HepG2 (cell line): ENCODE measurements at regions not wholly inside any gene's neighbourhood (a gene's known extent, or its start where the extent isn't known, plus 50 kb on each side); places are given as distances from the start of the nearest gene placed in this dataset.

ENCODE experiments used
- ATAC-seq: fragments of 200-7000 bp; cut with Tn5 transposase; 3 replicates; pipeline ENCODE4 v1.9.1; 2020; ENCODE audit warnings: mild to moderate bottlenecking, moderate library complexity
- BruUV-seq: library from RNA; stranded (reverse); fragments of 400-500 nt; replicated peaks from 2 replicates; lab custom pipeline; 2021; lab: Mats Ljungman, UMichigan
- CTCF ChIA-PET: fragments of 300-600 bp; formaldehyde crosslinking; extraction: SDS; loops from one replicate; lab custom pipeline; 2021; ENCODE audit warnings: low total read pairs, inconsistent platforms, low intra/inter-chr PET ratio; lab: Yijun Ruan, JAX
- POLR2A ChIA-PET: fragments of 350-600 bp; sonication (Branson Sonifier 250); formaldehyde crosslinking; loops from one replicate; lab custom pipeline; 2020; ENCODE audit warnings: antibody characterized with exemption, inconsistent platforms; lab: Yijun Ruan, JAX
- DNase-seq: peaks from one replicate; pipeline ENCODE4 v3.0.0-alpha.2; 2015; ENCODE audit warnings: low spot score
- FAIRE-seq: peaks from 3 replicates; lab custom pipeline; 2011; peaks lifted over from hg19 to GRCh38; lab: Jason Lieb, UNC
- H2AFZ ChIP-seq: one replicate; pipeline ENCODE4 v1.6.1; 2011; ENCODE audit warnings: low read length, inconsistent platforms
- H3K27ac ChIP-seq: fragments of 300-600 bp; 3 replicates; pipeline ENCODE4 v1.8.0; 2011; ENCODE audit warnings: mixed run types, mild to moderate bottlenecking, mixed read lengths, low read length, inconsistent platforms; ENCODE audit not compliant: insufficient read depth; ENCODE audit errors: extremely low read length
- H3K27me3 ChIP-seq, 2 experiments: fragments of 200-600 bp in 1 of 2; 2 replicates in 1 of 2; 3 replicates in 1 of 2; pipeline versions ENCODE4 v1.6.0 to v1.8.0; 2011; ENCODE audit warnings: low read length in 2 of 2, mild to moderate bottlenecking in 2 of 2, moderate library complexity in 2 of 2, inconsistent platforms in 1 of 2; ENCODE audit not compliant: insufficient read depth in 2 of 2, control insufficient read depth in 1 of 2
- H3K36me3 ChIP-seq, 2 experiments: fragments of 200-600 bp in 1 of 2; replicated peaks in 1 of 2; 2 replicates in 1 of 2; 3 replicates in 1 of 2; pipeline versions ENCODE4 v1.5.1 to v1.8.0; 2011; ENCODE audit warnings: low read length in 2 of 2, inconsistent platforms in 1 of 2; ENCODE audit not compliant: insufficient read depth in 2 of 2, control insufficient read depth in 1 of 2
- H3K4me1 ChIP-seq: 2 replicates; pipeline ENCODE4 v1.5.1; 2012; ENCODE audit warnings: low read length, inconsistent platforms; ENCODE audit not compliant: insufficient read depth
- H3K4me2 ChIP-seq: 2 replicates; pipeline ENCODE4 v1.6.0; 2011; ENCODE audit warnings: low read depth, low read length, inconsistent platforms
- H3K4me3 ChIP-seq, 3 experiments: fragments of 200-600 bp in 1 of 3; sonication (generic), shearing (Covaris generic) in 1 of 3; replicated peaks in 1 of 3; 2 replicates each; pipeline ENCODE4 v1.5.1; 2011 to 2016; ENCODE audit warnings: low read length in 3 of 3, inconsistent platforms in 2 of 3, low read depth in 2 of 3, mild to moderate bottlenecking in 2 of 3, control low read depth in 1 of 3, mixed read lengths in 1 of 3; ENCODE audit not compliant: insufficient read depth in 1 of 3
- H3K79me2 ChIP-seq: one replicate; pipeline ENCODE4 v1.6.1; 2011; ENCODE audit warnings: low read length, inconsistent platforms; ENCODE audit not compliant: insufficient read depth
- H3K9ac ChIP-seq: 2 replicates; pipeline ENCODE4 v1.6.0; 2011; ENCODE audit warnings: mild to moderate bottlenecking, low read depth, low read length, inconsistent platforms; ENCODE audit not compliant: insufficient read depth
- H3K9me3 ChIP-seq: 2 replicates; pipeline ENCODE4 v1.5.1; 2012; ENCODE audit warnings: mild to moderate bottlenecking, low read length
- H4K20me1 ChIP-seq: 2 replicates; pipeline ENCODE4 v1.6.0; 2011; ENCODE audit warnings: inconsistent platforms, mild to moderate bottlenecking, low read length, moderate library complexity; ENCODE audit not compliant: insufficient read depth
- AKNA ChIP-seq: sonication (generic); formaldehyde crosslinking; IDR thresholded peaks from 2 replicates; pipeline ENCODE4 v1.4.0; 2020; ENCODE audit warnings: missing genetic modification reagents, borderline replicate concordance
- CENPX ChIP-seq: sonication (generic); formaldehyde crosslinking; IDR thresholded peaks from 2 replicates; pipeline ENCODE4 v1.9.0; 2021; ENCODE audit warnings: mild to moderate bottlenecking, missing genetic modification reagents, moderate library complexity
- ELK4 ChIP-seq: sonication (generic); formaldehyde crosslinking; IDR thresholded peaks from 2 replicates; pipeline ENCODE4 v1.9.0; 2021; ENCODE audit warnings: missing genetic modification reagents, borderline replicate concordance
- FOXP1 ChIP-seq, 2 experiments: fragments of 450-650 bp in 1 of 2; IDR thresholded peaks; 2 replicates each; pipeline ENCODE4 v1.6.1; 2017 to 2018; ENCODE audit warnings: antibody characterized with exemption in 1 of 2
- JUNB ChIP-seq: sonication (generic); formaldehyde crosslinking; IDR thresholded peaks from 2 replicates; pipeline ENCODE4 v1.8.0; 2022; ENCODE audit warnings: missing genetic modification reagents, mild to moderate bottlenecking, borderline replicate concordance
- KAT7 ChIP-seq: IDR thresholded peaks from 2 replicates; pipeline ENCODE4 v1.6.1; 2018; ENCODE audit warnings: borderline replicate concordance, missing compliant biosample characterization
- KDM6A ChIP-seq: IDR thresholded peaks from 2 replicates; pipeline ENCODE4 v1.6.1; 2016; ENCODE audit warnings: low read depth
- NFIB ChIP-seq: sonication (generic); formaldehyde crosslinking; IDR thresholded peaks from 2 replicates; pipeline ENCODE4 v1.9.0; 2021; ENCODE audit warnings: missing genetic modification reagents, mild to moderate bottlenecking, borderline replicate concordance
- ZNF816 ChIP-seq: sonication (generic); formaldehyde crosslinking; IDR thresholded peaks from 2 replicates; pipeline ENCODE4 v1.8.0; 2022; ENCODE audit warnings: missing genetic modification reagents, mild to moderate bottlenecking, borderline replicate concordance
- WGBS: methylation state at CpG from one replicate; pipeline ENCODE4 v1.1.6; 2017; ENCODE audit warnings: low lambda C conversion rate; 5-methylcytosine and 5-hydroxymethylcytosine counted together
- in situ Hi-C: cut with HindIII; loops from 2 replicates; pipeline ENCODE4 v1.10.0; 2017; ENCODE audit warnings: low pct_unique_long_range_greater_than_20kb; ENCODE audit not compliant: extremely low pct_ligation_motif_present
- intact Hi-C: fragments of 100-400 bp; cut with micrococcal nuclease; formaldehyde crosslinking; loops from one replicate; pipeline ENCODE4 v1.10.0; 2022; ENCODE audit not compliant: unreplicated experiment
- TF ChIP-seq, protein P1 (sequence below): IDR thresholded peaks from 2 replicates; pipeline ENCODE4 v1.4.0; 2020; ENCODE audit warnings: mild to moderate bottlenecking, missing genetic modification reagents
- TF ChIP-seq, protein P2 (sequence below): sonication (generic); formaldehyde crosslinking; IDR thresholded peaks from 2 replicates; pipeline ENCODE4 v1.8.1; 2023; ENCODE audit warnings: mild to moderate bottlenecking, missing genetic modification reagents, borderline replicate concordance

DNA sequence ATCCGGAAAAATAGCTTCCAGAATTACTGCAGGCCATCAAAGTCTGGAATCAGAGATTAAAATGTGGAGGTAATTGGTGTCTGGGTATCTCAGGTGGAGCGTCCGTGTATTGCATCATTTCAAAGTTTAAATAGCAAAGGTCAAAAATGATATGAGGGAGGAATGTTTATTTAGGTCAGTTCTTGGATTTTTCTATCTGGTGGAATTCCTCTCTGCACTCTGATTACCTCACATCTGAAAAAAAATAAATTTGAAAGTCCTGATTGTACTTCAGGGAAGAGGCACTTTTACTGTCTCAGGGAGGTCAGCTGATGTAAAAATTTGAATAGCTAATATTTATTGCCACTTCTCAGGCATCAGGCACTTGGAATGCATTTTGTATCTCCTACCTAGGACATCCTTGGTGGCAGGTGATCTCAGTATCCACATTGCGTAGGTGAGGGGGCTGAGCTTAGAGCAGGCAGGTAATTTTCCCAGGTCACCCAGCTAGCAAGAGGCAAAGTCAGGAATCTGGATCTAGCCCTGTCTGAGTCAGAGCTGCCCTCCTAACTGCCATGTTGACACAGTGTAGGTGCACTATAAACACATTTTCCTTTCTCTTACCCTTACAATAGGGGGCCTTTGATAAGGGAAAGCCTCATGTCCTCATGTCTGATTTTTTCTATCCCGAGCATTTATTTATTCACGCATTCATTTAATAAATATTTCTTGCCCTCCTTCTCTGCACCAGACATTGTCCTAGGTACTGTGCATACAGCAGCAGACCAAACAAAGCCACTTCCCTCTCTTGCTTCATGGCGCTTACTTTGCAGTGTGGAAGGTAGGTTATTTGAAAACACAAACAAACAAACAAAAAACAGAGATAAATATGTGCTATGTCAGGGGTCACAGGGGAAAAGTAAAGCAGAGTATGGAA is 454.3 kb downstream of the HAPSTR1 start (continued):
- TF ChIP-seq, protein P1, sequence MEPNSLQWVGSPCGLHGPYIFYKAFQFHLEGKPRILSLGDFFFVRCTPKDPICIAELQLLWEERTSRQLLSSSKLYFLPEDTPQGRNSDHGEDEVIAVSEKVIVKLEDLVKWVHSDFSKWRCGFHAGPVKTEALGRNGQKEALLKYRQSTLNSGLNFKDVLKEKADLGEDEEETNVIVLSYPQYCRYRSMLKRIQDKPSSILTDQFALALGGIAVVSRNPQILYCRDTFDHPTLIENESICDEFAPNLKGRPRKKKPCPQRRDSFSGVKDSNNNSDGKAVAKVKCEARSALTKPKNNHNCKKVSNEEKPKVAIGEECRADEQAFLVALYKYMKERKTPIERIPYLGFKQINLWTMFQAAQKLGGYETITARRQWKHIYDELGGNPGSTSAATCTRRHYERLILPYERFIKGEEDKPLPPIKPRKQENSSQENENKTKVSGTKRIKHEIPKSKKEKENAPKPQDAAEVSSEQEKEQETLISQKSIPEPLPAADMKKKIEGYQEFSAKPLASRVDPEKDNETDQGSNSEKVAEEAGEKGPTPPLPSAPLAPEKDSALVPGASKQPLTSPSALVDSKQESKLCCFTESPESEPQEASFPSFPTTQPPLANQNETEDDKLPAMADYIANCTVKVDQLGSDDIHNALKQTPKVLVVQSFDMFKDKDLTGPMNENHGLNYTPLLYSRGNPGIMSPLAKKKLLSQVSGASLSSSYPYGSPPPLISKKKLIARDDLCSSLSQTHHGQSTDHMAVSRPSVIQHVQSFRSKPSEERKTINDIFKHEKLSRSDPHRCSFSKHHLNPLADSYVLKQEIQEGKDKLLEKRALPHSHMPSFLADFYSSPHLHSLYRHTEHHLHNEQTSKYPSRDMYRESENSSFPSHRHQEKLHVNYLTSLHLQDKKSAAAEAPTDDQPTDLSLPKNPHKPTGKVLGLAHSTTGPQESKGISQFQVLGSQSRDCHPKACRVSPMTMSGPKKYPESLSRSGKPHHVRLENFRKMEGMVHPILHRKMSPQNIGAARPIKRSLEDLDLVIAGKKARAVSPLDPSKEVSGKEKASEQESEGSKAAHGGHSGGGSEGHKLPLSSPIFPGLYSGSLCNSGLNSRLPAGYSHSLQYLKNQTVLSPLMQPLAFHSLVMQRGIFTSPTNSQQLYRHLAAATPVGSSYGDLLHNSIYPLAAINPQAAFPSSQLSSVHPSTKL = peak; percentile 73; the same call in 1 of the 2 replicates
- TF ChIP-seq CENPX (CRISPR knock-in tag) = no peak
- TF ChIP-seq NFIB = no peak
- TF ChIP-seq, protein P2, sequence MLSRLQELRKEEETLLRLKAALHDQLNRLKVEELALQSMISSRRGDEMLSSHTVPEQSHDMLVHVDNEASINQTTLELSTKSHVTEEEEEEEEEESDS (CRISPR knock-in tag) = no peak
- TF ChIP-seq ELK4 (CRISPR knock-in tag) = no peak

- CTCF ChIA-PET = no interaction called here
- BruUV-seq = no TSS peak
- TF ChIP-seq AKNA (CRISPR knock-in tag) = no peak
- 0 out of 2 replicates have a peak, but pooled peaks have one; percentile 36 for TF ChIP-seq FOXP1 (IDR thresholded peaks at IDR 0.05)
- TF ChIP-seq FOXP1 (CRISPR knock-in tag; IDR thresholded peaks at IDR 0.05) = no peak
- 0 out of 2 replicates have a peak, but pooled peaks have one; percentile 22 for TF ChIP-seq JUNB (CRISPR knock-in tag)
- no peak for TF ChIP-seq ZNF816 (CRISPR knock-in tag)
- TF ChIP-seq KDM6A (CRISPR knock-in tag) = no peak
- TF ChIP-seq KAT7 (CRISPR knock-in tag) = no peak
Observed at GRCh38 chr16:9546438-9546786, 455.0 kb downstream of the HAPSTR1 start.

More at GRCh38 chr16:9546438-9546786, 455.0 kb downstream of the HAPSTR1 start:
- Histone ChIP-seq H3K4me1 (peaks cover 16% of the 10 kb centered on the region), H3K4me3 (no peak overlapping the region), H4K20me1 (no peaks in the 10 kb centered on the region), H3K4me2 (no peak overlapping the region), H3K9ac (no peak overlapping the region), H3K9me3 (no peaks in the 10 kb centered on the region), H3K36me3 (no peaks in the 10 kb centered on the region), H2AFZ (no peak overlapping the region), H3K79me2 (no peaks in the 10 kb centered on the region), H3K27ac (no peak overlapping the region), H3K27me3 (no peaks in the 10 kb centered on the region)
- POLR2A ChIA-PET = no interaction called here
- intact Hi-C loops (no loop called here), in situ Hi-C loops (no loop called here)
- WGBS = 2% methylated on average over 2 of the region's 2 CpGs
- DNase-seq (no peak), ATAC-seq (no peak), FAIRE-seq (no peak)
